Natural killer cell (primary cell): ENCODE measurements at regions not wholly inside any gene's neighbourhood (a gene's known extent, or its start where the extent isn't known, plus 50 kb on each side); places are given as distances from the start of the nearest gene placed in this dataset.
A peak's percentile ranks its signal among the peaks of the same experiment; 100 is the strongest.

Experiments
- ATAC-seq, 3 donors: fragments of 150-1000 bp in 2 of 3; fragments of 200-7000 bp in 1 of 3; cut with Tn5 transposase; 1 replicate in 1 of 3; 2 replicates in 2 of 3; pipeline ENCODE4 v1.10.0; 2021; ENCODE audit warnings: mild to moderate bottlenecking in 2 of 3, moderate library complexity in 2 of 3
- DNase-seq, 2 donors: peaks; one replicate each; pipeline versions ENCODE4 v3.0.0 to v3.0.0-alpha.2; 2013 to 2021; ENCODE audit warnings: mixed read lengths in 1 of 2
- H3K27ac ChIP-seq: one replicate; pipeline ENCODE4 v1.5.1; 2013; ENCODE audit warnings: mild to moderate bottlenecking, low read length
- H3K27me3 ChIP-seq: one replicate; pipeline ENCODE4 v1.6.1; 2013; ENCODE audit warnings: low read length; ENCODE audit not compliant: control insufficient read depth, insufficient read depth
- H3K36me3 ChIP-seq: one replicate; pipeline ENCODE4 v1.6.1; 2013; ENCODE audit warnings: low read length; ENCODE audit not compliant: control insufficient read depth, insufficient read depth
- H3K4me1 ChIP-seq: one replicate; pipeline ENCODE4 v1.6.1; 2013; ENCODE audit warnings: low read length; ENCODE audit not compliant: control insufficient read depth, insufficient read depth
- H3K4me3 ChIP-seq: one replicate; pipeline ENCODE4 v1.5.1; 2013; ENCODE audit warnings: low read length
- H3K9me3 ChIP-seq: one replicate; pipeline ENCODE4 v1.6.1; 2013; ENCODE audit warnings: low read length; ENCODE audit not compliant: control insufficient read depth, insufficient read depth
- H3K27ac Mint-ChIP-seq, 2 donors: one replicate each; pipeline ENCODE4 v1.8.0; 2022; ENCODE audit warnings: mild to moderate bottlenecking in 2 of 2, mixed read lengths in 2 of 2, moderate library complexity in 1 of 2
- H3K27me3 Mint-ChIP-seq, 2 donors: one replicate each; pipeline ENCODE4 v1.8.0; 2022; ENCODE audit warnings: low read depth in 2 of 2, mixed read lengths in 2 of 2
- H3K36me3 Mint-ChIP-seq: one replicate; pipeline ENCODE4 v1.8.0; 2022; ENCODE audit warnings: mixed read lengths
- H3K4me1 Mint-ChIP-seq, 2 donors: one replicate each; pipeline ENCODE4 v1.8.0; 2022; ENCODE audit warnings: mixed read lengths in 2 of 2
- H3K4me3 Mint-ChIP-seq: one replicate; pipeline ENCODE4 v1.8.0; 2022; ENCODE audit warnings: mild to moderate bottlenecking, moderate library complexity, mixed read lengths
- H3K9me3 Mint-ChIP-seq, 2 donors: one replicate each; pipeline ENCODE4 v1.8.0; 2022; ENCODE audit warnings: mixed read lengths in 2 of 2
- CTCF ChIP-seq: fragments of 200-600 bp; IDR thresholded peaks from one replicate; pipeline ENCODE4 v1.8.0; 2022; ENCODE audit warnings: antibody characterized with exemption
- WGBS: methylation state at CpG from one replicate; pipeline ENCODE4 v1.1.7; 2013; ENCODE audit warnings: missing lambda C conversion rate; ENCODE audit not compliant: insufficient coverage; 5-methylcytosine and 5-hydroxymethylcytosine counted together
- intact Hi-C: fragments of 100-400 bp; cut with micrococcal nuclease; formaldehyde crosslinking; loops from one replicate; pipeline ENCODE4 v1.14.2; 2022

- Mint-ChIP-seq H3K27me3 (no peaks in the 10 kb centered on the region), H3K9me3 (no peaks in the 10 kb centered on the region), H3K4me3 (no peak overlapping the region), H3K36me3 (no peaks in the 10 kb centered on the region), H3K4me1 (no peaks in the 10 kb centered on the region), H3K27ac (no peak overlapping the region)
- no peaks in the 10 kb centered on the region for H3K27me3 ChIP-seq
- DNase-seq (no peak), ATAC-seq (no peak)
- H3K4me3 ChIP-seq, result no peak overlapping the region
- no peak for TF ChIP-seq CTCF
- intact Hi-C loops, result no loop called here
- H3K9me3 ChIP-seq, result no peaks in the 10 kb centered on the region
- H3K4me1 ChIP-seq, result no peaks in the 10 kb centered on the region
- 91% methylated on average over 4 of the region's 4 CpGs for WGBS
- no peak overlapping the region for H3K27ac ChIP-seq
- no peaks in the 10 kb centered on the region for H3K36me3 ChIP-seq
Measured at GRCh38 chr12:9380650-9381049, 172.5 kb upstream of the PZP start.

GRCh38 chr12:9379023-9379742 lies 171.0 kb upstream of the PZP start:
- Mint-ChIP-seq H3K27me3 (no peaks in the 10 kb centered on the region), H3K4me3 (no peak overlapping the region), H3K9me3 (no peaks in the 10 kb centered on the region), H3K27ac (no peak overlapping the region), H3K36me3 (no peaks in the 10 kb centered on the region), H3K4me1 (no peaks in the 10 kb centered on the region)
- intact Hi-C loops, result no loop called here
- H3K36me3 ChIP-seq, result no peaks in the 10 kb centered on the region
- no peaks in the 10 kb centered on the region for H3K27me3 ChIP-seq
- no peak overlapping the region for H3K4me3 ChIP-seq
- no peak for ATAC-seq
- no peak for TF ChIP-seq CTCF
- H3K4me1 ChIP-seq, result no peaks in the 10 kb centered on the region
- no peaks in the 10 kb centered on the region for H3K9me3 ChIP-seq
- WGBS, result 92% methylated on average over 9 of the region's 11 CpGs
- H3K27ac ChIP-seq, result no peak overlapping the region
- DNase-seq, result no peak

- ATAC-seq (no peak), DNase-seq (no peak)
- Mint-ChIP-seq H3K4me3 (no peak overlapping the region), H3K27ac (no peak overlapping the region), H3K36me3 (no peaks in the 10 kb centered on the region), H3K9me3 (no peaks in the 10 kb centered on the region), H3K27me3 (no peaks in the 10 kb centered on the region), H3K4me1 (no peaks in the 10 kb centered on the region)
- WGBS, result 89% methylated on average over 6 of the region's 6 CpGs
- Histone ChIP-seq H3K4me3 (no peak overlapping the region), H3K27ac (no peak overlapping the region), H3K9me3 (no peaks in the 10 kb centered on the region), H3K27me3 (no peaks in the 10 kb centered on the region), H3K36me3 (no peaks in the 10 kb centered on the region), H3K4me1 (no peaks in the 10 kb centered on the region)
- intact Hi-C loops, result no loop called here
- TF ChIP-seq CTCF, result no peak
Measured at GRCh38 chr12:9378430-9378835, 170.2 kb upstream of the PZP start.

GRCh38 chr12:9372202-9372601 lies 164.0 kb upstream of the PZP start:
- ATAC-seq, result no peak
- Mint-ChIP-seq H3K27ac (no peak overlapping the region), H3K9me3 (no peaks in the 10 kb centered on the region), H3K4me3 (no peak overlapping the region), H3K4me1 (peaks cover 0 to 4% of the 10 kb centered on the region in 2 donors), H3K36me3 (no peaks in the 10 kb centered on the region), H3K27me3 (peaks cover 5 to 15% of the 10 kb centered on the region in 2 donors)
- Histone ChIP-seq H3K9me3 (no peaks in the 10 kb centered on the region), H3K27me3 (no peaks in the 10 kb centered on the region), H3K4me3 (no peak overlapping the region), H3K4me1 (no peaks in the 10 kb centered on the region), H3K36me3 (no peaks in the 10 kb centered on the region), H3K27ac (no peak overlapping the region)
- peak in 1 of 2 donors; percentile 15 for DNase-seq
- WGBS, result 100% methylated on average over 1 of the region's 2 CpGs
- intact Hi-C loops, result no loop called here
- no peak for TF ChIP-seq CTCF
